Body of pancreas (tissue), 4 donors: ENCODE measurements at regions not wholly inside any gene's neighbourhood (a gene's known extent, or its start where the extent isn't known, plus 50 kb on each side); places are given as distances from the start of the nearest gene placed in this dataset.

Experiments used
- POLR2A ChIP-seq, 3 donors: fragments of 450-650 bp; IDR thresholded peaks; one replicate each; pipeline ENCODE4 v1.6.1; 2016; ENCODE audit warnings: antibody characterized with exemption in 3 of 3, mild to moderate bottlenecking in 2 of 3
- TF ChIP-seq, protein P1 (sequence below), 7 experiments: fragments of 450-650 bp in 4 of 7; fragments of 200-600 bp in 3 of 7; sonication (generic) in 3 of 7; IDR thresholded peaks; one replicate each; pipeline ENCODE4 v1.5.1; 2016 to 2019; ENCODE audit warnings: antibody characterized with exemption in 7 of 7

GRCh38 chr4:33052241-33052640, 2332.1 kb downstream of the PCDH7 start:
- TF ChIP-seq, protein P1, sequence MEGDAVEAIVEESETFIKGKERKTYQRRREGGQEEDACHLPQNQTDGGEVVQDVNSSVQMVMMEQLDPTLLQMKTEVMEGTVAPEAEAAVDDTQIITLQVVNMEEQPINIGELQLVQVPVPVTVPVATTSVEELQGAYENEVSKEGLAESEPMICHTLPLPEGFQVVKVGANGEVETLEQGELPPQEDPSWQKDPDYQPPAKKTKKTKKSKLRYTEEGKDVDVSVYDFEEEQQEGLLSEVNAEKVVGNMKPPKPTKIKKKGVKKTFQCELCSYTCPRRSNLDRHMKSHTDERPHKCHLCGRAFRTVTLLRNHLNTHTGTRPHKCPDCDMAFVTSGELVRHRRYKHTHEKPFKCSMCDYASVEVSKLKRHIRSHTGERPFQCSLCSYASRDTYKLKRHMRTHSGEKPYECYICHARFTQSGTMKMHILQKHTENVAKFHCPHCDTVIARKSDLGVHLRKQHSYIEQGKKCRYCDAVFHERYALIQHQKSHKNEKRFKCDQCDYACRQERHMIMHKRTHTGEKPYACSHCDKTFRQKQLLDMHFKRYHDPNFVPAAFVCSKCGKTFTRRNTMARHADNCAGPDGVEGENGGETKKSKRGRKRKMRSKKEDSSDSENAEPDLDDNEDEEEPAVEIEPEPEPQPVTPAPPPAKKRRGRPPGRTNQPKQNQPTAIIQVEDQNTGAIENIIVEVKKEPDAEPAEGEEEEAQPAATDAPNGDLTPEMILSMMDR (IDR thresholded peaks at IDR 0.05), result no peak
- no peak for TF ChIP-seq POLR2A (IDR thresholded peaks at IDR 0.05)
